ENCODE measurements at regions not wholly inside any gene's neighbourhood (a gene's known extent, or its start where the extent isn't known, plus 50 kb on each side); places are given as distances from the start of the nearest gene placed in this dataset.

GRCh38 chr7:142468871-142469665 is 211.2 kb upstream of the PRSS58 start:
- TF ChIP-seq CTCF (conservative IDR thresholded peaks at IDR 0.05; ENCODE audit: low read depth in 2 of 2) (no peak), ZNF331 (CRISPR knock-in tag; IDR thresholded peaks at IDR 0.05; ENCODE audit: low read depth) (no peak), REST (IDR thresholded peaks at IDR 0.05; ENCODE audit: unreplicated experiment) (no peak)

Data from GM23338 (cell line).